Heart left ventricle (tissue), 13 donors: ENCODE measurements at regions not wholly inside any gene's neighbourhood (a gene's known extent, or its start where the extent isn't known, plus 50 kb on each side); places are given as distances from the start of the nearest gene placed in this dataset.

Experiments used
- CTCF ChIP-seq, 12 donors: fragments of 200-600 bp; sonication (generic) in 4 of 12; IDR thresholded peaks; one replicate each; pipeline versions ENCODE4 v1.5.0 to v1.8.0; 2018 to 2022; ENCODE audit warnings: antibody characterized with exemption in 12 of 12, mild to moderate bottlenecking in 5 of 12
- POLR2A ChIP-seq, 2 donors: fragments of 450-650 bp; IDR thresholded peaks; one replicate each; pipeline ENCODE4 v1.6.1; 2017; ENCODE audit warnings: antibody characterized with exemption in 2 of 2, mild to moderate bottlenecking in 2 of 2, moderate library complexity in 2 of 2
- donor health status: ischemic (EF 13 %, LVEDD 7.1; RV severe dilation, severe dysfunction).
- donor health status: DM: no; HTN: yes; CAD: no.
- donor health status: DM: no; HTN: no; CAD: no.
- donor health status: ischemic (EF 25% LVEDD 6.9; RV normal size, moderate dysfunction).
- donor health status: ischemic (EF 25% LVEDD 5.7; RV mildly dilated, moderate dysfunction).
- donor health status: ischemic (EF 35%, LVEDD 5.7; RV mildly dilated, moderate dysfunction).
- donor health status: nonischemic (EF 11% LVEDD 7.7; RV severe dilation, severe dysfunction).
- donor health status: DM: yes; HTN: yes; CAD: no.
- donor health status: PGD.
- donor health status: ischemic (EF 29% LVEDD 5.4; RV normal size, mild dysfunction).
- donor health status: nonischemic (EF 23%, LVEDD 6.1; RV moderate dilation, normal function).

- no peak for TF ChIP-seq CTCF (IDR thresholded peaks at IDR 0.05)
- no peak for TF ChIP-seq POLR2A (IDR thresholded peaks at IDR 0.05)
Measured at GRCh38 chr4:1564535-1565375, 119.4 kb downstream of the FAM53A start.
